Panc1 (cell line): ENCODE measurements at regions not wholly inside any gene's neighbourhood (a gene's known extent, or its start where the extent isn't known, plus 50 kb on each side); places are given as distances from the start of the nearest gene placed in this dataset.

Experiments
- CTCF ChIP-seq: fragments of 450-650 bp; IDR thresholded peaks from 2 replicates; pipeline ENCODE4 v1.5.1; 2017; ENCODE audit warnings: mild to moderate bottlenecking
- POLR2AphosphoS5 ChIP-seq: IDR thresholded peaks from 2 replicates; pipeline ENCODE4 v1.6.1; 2012; ENCODE audit warnings: mild to moderate bottlenecking, low read depth, low read length, moderate library complexity

- TF ChIP-seq CTCF: no peak
- TF ChIP-seq POLR2AphosphoS5: no peak
Measured at GRCh38 chr15:29880886-29881285, 58.6 kb upstream of the TJP1 start.
